ENCODE measurements at regions not wholly inside any gene's neighbourhood (a gene's known extent, or its start where the extent isn't known, plus 50 kb on each side); places are given as distances from the start of the nearest gene placed in this dataset.

GRCh38 chr11:59292611-59293010 is 66.1 kb upstream of the OR5AN1 start:
- TF ChIP-seq CTCF (IDR thresholded peaks at IDR 0.05) (no peak), EP300 (IDR thresholded peaks at IDR 0.05) (no peak), POLR2AphosphoS5 (IDR thresholded peaks at IDR 0.05) (no peak)

All from sigmoid colon (tissue), 4 donors.